MM.1S (cell line): ENCODE measurements at regions not wholly inside any gene's neighbourhood (a gene's known extent, or its start where the extent isn't known, plus 50 kb on each side); places are given as distances from the start of the nearest gene placed in this dataset.

Source experiments
- EZH2phosphoT487 ChIP-seq: fragments of 300-600 bp; sonication (generic); IDR thresholded peaks from 2 replicates; pipeline ENCODE4 v1.6.1; 2018; ENCODE audit warnings: antibody characterized with exemption, low read length
- TF ChIP-seq, protein P1 (sequence below): fragments of 300-600 bp; sonication (generic); IDR thresholded peaks from 2 replicates; pipeline ENCODE4 v1.5.1; 2016; ENCODE audit warnings: antibody characterized with exemption, low read length, mixed read lengths

- TF ChIP-seq, protein P1, sequence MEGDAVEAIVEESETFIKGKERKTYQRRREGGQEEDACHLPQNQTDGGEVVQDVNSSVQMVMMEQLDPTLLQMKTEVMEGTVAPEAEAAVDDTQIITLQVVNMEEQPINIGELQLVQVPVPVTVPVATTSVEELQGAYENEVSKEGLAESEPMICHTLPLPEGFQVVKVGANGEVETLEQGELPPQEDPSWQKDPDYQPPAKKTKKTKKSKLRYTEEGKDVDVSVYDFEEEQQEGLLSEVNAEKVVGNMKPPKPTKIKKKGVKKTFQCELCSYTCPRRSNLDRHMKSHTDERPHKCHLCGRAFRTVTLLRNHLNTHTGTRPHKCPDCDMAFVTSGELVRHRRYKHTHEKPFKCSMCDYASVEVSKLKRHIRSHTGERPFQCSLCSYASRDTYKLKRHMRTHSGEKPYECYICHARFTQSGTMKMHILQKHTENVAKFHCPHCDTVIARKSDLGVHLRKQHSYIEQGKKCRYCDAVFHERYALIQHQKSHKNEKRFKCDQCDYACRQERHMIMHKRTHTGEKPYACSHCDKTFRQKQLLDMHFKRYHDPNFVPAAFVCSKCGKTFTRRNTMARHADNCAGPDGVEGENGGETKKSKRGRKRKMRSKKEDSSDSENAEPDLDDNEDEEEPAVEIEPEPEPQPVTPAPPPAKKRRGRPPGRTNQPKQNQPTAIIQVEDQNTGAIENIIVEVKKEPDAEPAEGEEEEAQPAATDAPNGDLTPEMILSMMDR = no peak
- no peak for TF ChIP-seq EZH2phosphoT487
Observed at GRCh38 chr1:198986036-198986435, 347.2 kb downstream of the PTPRC start.
